ENCODE measurements at regions not wholly inside any gene's neighbourhood (a gene's known extent, or its start where the extent isn't known, plus 50 kb on each side); places are given as distances from the start of the nearest gene placed in this dataset.

GRCh38 chr16:64343061-64343819 is 778.6 kb downstream of the CDH11 start:
- TF ChIP-seq CTCF (IDR thresholded peaks at IDR 0.05), result no peak
- no peak for TF ChIP-seq POLR2A (IDR thresholded peaks at IDR 0.05)

All from uterus (tissue), 2 donors.